DOHH2 (cell line): ENCODE measurements at regions not wholly inside any gene's neighbourhood (a gene's known extent, or its start where the extent isn't known, plus 50 kb on each side); places are given as distances from the start of the nearest gene placed in this dataset.

Experiments
- EZH2phosphoT487 ChIP-seq: fragments of 200-600 bp; sonication (generic); IDR thresholded peaks from 2 replicates; pipeline ENCODE4 v1.6.1; 2017; ENCODE audit warnings: borderline replicate concordance, mild to moderate bottlenecking, antibody characterized with exemption, low read length, moderate library complexity, mixed read lengths
- TF ChIP-seq, protein P1 (sequence below): fragments of 200-600 bp; sonication (generic); IDR thresholded peaks from one replicate; pipeline ENCODE4 v1.5.1; 2014; ENCODE audit warnings: antibody characterized with exemption, mild to moderate bottlenecking, low read depth, low read length; ENCODE audit not compliant: poor library complexity, severe bottlenecking

DNA sequence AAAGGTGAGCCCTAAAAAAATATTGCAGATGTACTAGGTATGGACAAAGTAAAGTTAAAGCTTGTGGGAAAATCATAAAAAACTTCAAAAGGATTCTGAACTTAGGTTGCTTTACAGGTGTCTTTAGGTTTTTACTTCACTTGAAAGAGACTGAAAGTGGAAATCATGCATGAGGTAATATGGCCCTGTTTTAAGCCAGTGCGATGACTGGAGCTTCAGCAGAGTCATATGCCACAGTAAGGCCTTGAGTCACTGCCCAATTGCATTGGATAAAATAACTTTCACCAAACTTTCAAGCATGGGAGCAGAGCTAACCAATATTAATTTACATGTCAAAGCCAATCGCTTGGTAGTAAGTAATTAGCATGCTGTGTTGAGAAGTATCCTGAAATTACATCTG is 63.9 kb upstream of the TMEM260 start:
- TF ChIP-seq, protein P1, sequence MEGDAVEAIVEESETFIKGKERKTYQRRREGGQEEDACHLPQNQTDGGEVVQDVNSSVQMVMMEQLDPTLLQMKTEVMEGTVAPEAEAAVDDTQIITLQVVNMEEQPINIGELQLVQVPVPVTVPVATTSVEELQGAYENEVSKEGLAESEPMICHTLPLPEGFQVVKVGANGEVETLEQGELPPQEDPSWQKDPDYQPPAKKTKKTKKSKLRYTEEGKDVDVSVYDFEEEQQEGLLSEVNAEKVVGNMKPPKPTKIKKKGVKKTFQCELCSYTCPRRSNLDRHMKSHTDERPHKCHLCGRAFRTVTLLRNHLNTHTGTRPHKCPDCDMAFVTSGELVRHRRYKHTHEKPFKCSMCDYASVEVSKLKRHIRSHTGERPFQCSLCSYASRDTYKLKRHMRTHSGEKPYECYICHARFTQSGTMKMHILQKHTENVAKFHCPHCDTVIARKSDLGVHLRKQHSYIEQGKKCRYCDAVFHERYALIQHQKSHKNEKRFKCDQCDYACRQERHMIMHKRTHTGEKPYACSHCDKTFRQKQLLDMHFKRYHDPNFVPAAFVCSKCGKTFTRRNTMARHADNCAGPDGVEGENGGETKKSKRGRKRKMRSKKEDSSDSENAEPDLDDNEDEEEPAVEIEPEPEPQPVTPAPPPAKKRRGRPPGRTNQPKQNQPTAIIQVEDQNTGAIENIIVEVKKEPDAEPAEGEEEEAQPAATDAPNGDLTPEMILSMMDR, result no peak
- no peak for TF ChIP-seq EZH2phosphoT487
